ENCODE measurements at regions not wholly inside any gene's neighbourhood (a gene's known extent, or its start where the extent isn't known, plus 50 kb on each side); places are given as distances from the start of the nearest gene placed in this dataset.

DNA sequence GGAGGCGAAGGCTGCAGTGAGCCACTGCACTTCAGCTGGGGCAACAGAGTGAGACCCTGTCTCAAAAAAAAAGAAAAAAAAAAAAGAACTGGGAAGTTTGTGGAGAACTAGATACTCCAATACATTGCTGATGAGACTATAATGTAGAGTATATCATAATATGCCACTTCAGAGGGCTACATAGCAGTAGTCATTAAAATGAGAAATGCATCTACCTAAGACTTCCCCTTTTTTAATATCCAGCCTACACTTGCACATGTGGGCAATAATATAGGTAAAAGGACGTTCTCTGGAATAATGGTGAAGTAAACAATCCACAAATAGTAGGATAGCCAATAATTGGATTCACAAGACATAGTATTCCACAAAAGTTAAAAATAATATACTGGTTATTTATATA, 311.0 kb downstream of the HLX start:
- TF ChIP-seq POLR2A (IDR thresholded peaks at IDR 0.05): no peak
- TF ChIP-seq, protein P1, sequence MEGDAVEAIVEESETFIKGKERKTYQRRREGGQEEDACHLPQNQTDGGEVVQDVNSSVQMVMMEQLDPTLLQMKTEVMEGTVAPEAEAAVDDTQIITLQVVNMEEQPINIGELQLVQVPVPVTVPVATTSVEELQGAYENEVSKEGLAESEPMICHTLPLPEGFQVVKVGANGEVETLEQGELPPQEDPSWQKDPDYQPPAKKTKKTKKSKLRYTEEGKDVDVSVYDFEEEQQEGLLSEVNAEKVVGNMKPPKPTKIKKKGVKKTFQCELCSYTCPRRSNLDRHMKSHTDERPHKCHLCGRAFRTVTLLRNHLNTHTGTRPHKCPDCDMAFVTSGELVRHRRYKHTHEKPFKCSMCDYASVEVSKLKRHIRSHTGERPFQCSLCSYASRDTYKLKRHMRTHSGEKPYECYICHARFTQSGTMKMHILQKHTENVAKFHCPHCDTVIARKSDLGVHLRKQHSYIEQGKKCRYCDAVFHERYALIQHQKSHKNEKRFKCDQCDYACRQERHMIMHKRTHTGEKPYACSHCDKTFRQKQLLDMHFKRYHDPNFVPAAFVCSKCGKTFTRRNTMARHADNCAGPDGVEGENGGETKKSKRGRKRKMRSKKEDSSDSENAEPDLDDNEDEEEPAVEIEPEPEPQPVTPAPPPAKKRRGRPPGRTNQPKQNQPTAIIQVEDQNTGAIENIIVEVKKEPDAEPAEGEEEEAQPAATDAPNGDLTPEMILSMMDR (IDR thresholded peaks at IDR 0.05): no peak

Measured in Peyer's patch (tissue), 4 donors.